H9 (cell line): ENCODE measurements at regions not wholly inside any gene's neighbourhood (a gene's known extent, or its start where the extent isn't known, plus 50 kb on each side); places are given as distances from the start of the nearest gene placed in this dataset.

Source experiments
- DNase-seq: peaks from one replicate; pipeline ENCODE4 v3.0.0-alpha.2; 2017
- H2AFZ ChIP-seq: one replicate; pipeline ENCODE4 v1.6.1; 2013; ENCODE audit warnings: mild to moderate bottlenecking, low read length, control low read depth, moderate library complexity
- H2AK5ac ChIP-seq: 2 replicates; pipeline ENCODE4 v1.6.1; 2013; ENCODE audit warnings: low read length, control low read depth, mixed read lengths; ENCODE audit not compliant: insufficient read length
- H2BK120ac ChIP-seq: one replicate; pipeline ENCODE4 v1.6.1; 2013; ENCODE audit warnings: low read depth, mild to moderate bottlenecking, low read length, control low read depth, inconsistent platforms; ENCODE audit not compliant: poor library complexity, severe bottlenecking
- H2BK12ac ChIP-seq: 2 replicates; pipeline ENCODE4 v1.6.1; 2013; ENCODE audit warnings: low read length, control low read depth, mixed read lengths, low read depth; ENCODE audit not compliant: insufficient read length
- H2BK15ac ChIP-seq: 2 replicates; pipeline ENCODE4 v1.6.1; 2013; ENCODE audit warnings: low read depth, low read length, control low read depth
- H2BK20ac ChIP-seq: one replicate; pipeline ENCODE4 v1.6.1; 2013; ENCODE audit warnings: low read depth, mild to moderate bottlenecking, low read length, control low read depth, inconsistent platforms; ENCODE audit not compliant: poor library complexity, severe bottlenecking
- H2BK5ac ChIP-seq: 2 replicates; pipeline ENCODE4 v1.6.1; 2013; ENCODE audit warnings: low read length, control low read depth, mixed read lengths; ENCODE audit not compliant: insufficient read length
- H3K14ac ChIP-seq: 2 replicates; pipeline ENCODE4 v1.6.1; 2013; ENCODE audit warnings: low read length, control low read depth; ENCODE audit not compliant: insufficient read depth
- H3K18ac ChIP-seq: 2 replicates; pipeline ENCODE4 v1.6.1; 2013; ENCODE audit warnings: low read depth, mild to moderate bottlenecking, mixed read lengths, low read length, control low read depth; ENCODE audit not compliant: insufficient read length
- H3K23ac ChIP-seq: 2 replicates; pipeline ENCODE4 v1.6.1; 2013; ENCODE audit warnings: low read length, control low read depth, mixed read lengths, low read depth; ENCODE audit not compliant: insufficient read length
- H3K23me2 ChIP-seq: 2 replicates; pipeline ENCODE4 v1.6.1; 2013; ENCODE audit warnings: low read depth, mild to moderate bottlenecking, mixed read lengths, low read length, control low read depth; ENCODE audit not compliant: insufficient read length, poor library complexity, severe bottlenecking
- H3K27ac ChIP-seq: 2 replicates; pipeline ENCODE4 v1.5.1; 2013; ENCODE audit warnings: low read length, control low read depth, mixed read lengths, low read depth; ENCODE audit not compliant: insufficient read length
- H3K27me3 ChIP-seq: 2 replicates; pipeline ENCODE4 v1.6.1; 2013; ENCODE audit warnings: low read length, control low read depth, inconsistent platforms; ENCODE audit not compliant: insufficient read depth
- H3K4ac ChIP-seq: 2 replicates; pipeline ENCODE4 v1.6.1; 2013; ENCODE audit warnings: low read depth, mild to moderate bottlenecking, control low read depth, inconsistent platforms, low read length, moderate library complexity
- H3K4me1 ChIP-seq: 2 replicates; pipeline ENCODE4 v1.6.1; 2013; ENCODE audit warnings: low read length, control low read depth, inconsistent platforms; ENCODE audit not compliant: insufficient read depth
- H3K4me2 ChIP-seq: 2 replicates; pipeline ENCODE4 v1.6.1; 2013; ENCODE audit warnings: low read length, control low read depth, mixed read lengths; ENCODE audit not compliant: insufficient read length, insufficient read depth
- H3K56ac ChIP-seq: 2 replicates; pipeline ENCODE4 v1.6.1; 2013; ENCODE audit warnings: low read depth, mild to moderate bottlenecking, mixed read lengths, low read length, control low read depth; ENCODE audit not compliant: insufficient read length
- H3K79me1 ChIP-seq: 2 replicates; pipeline ENCODE4 v1.6.1; 2013; ENCODE audit warnings: low read depth, mild to moderate bottlenecking, moderate library complexity, low read length, control low read depth, inconsistent platforms; ENCODE audit not compliant: insufficient read depth, poor library complexity, severe bottlenecking
- H3K79me2 ChIP-seq: 2 replicates; pipeline ENCODE4 v1.6.1; 2013; ENCODE audit warnings: low read length, control low read depth, inconsistent platforms; ENCODE audit not compliant: insufficient read depth
- H3K9ac ChIP-seq: 2 replicates; pipeline ENCODE4 v1.6.1; 2013; ENCODE audit warnings: low read length, control low read depth, mixed read lengths; ENCODE audit not compliant: insufficient read length; ENCODE audit errors: extremely low read depth
- H3K9me3 ChIP-seq: one replicate; pipeline ENCODE4 v1.6.1; 2013; ENCODE audit warnings: low read depth, low read length, inconsistent platforms; ENCODE audit not compliant: control insufficient read depth
- H3T11ph ChIP-seq: one replicate; pipeline ENCODE4 v1.6.1; 2013; ENCODE audit warnings: mild to moderate bottlenecking, low read length, control low read depth, inconsistent platforms
- H4K20me1 ChIP-seq: one replicate; pipeline ENCODE4 v1.6.1; 2013; ENCODE audit not compliant: control insufficient read depth, insufficient read length, insufficient read depth
- H4K5ac ChIP-seq: 2 replicates; pipeline ENCODE4 v1.6.1; 2013; ENCODE audit warnings: low read depth, mild to moderate bottlenecking, mixed read lengths, low read length, control low read depth; ENCODE audit not compliant: insufficient read length
- H4K8ac ChIP-seq: replicated peaks from 2 replicates; pipeline ENCODE4 v1.6.1; 2013; ENCODE audit warnings: low read length, control low read depth, mixed read lengths, low read depth; ENCODE audit not compliant: insufficient read length
- H4K91ac ChIP-seq: 2 replicates; pipeline ENCODE4 v1.6.1; 2013; ENCODE audit warnings: low read depth, mild to moderate bottlenecking, moderate library complexity, mixed read lengths, low read length, control low read depth; ENCODE audit not compliant: insufficient read length
- H3K27ac Mint-ChIP-seq, 3 experiments: 2 replicates in 2 of 3; 3 replicates in 1 of 3; pipeline ENCODE4 v1.8.0; 2020 to 2021; ENCODE audit warnings: mixed read lengths in 3 of 3, mild to moderate bottlenecking in 1 of 3, moderate library complexity in 1 of 3
- H3K27me3 Mint-ChIP-seq: 2 replicates; pipeline ENCODE4 v1.8.0; 2021; ENCODE audit warnings: low read depth, mild to moderate bottlenecking, moderate library complexity, mixed read lengths
- H3K36me3 Mint-ChIP-seq, 3 experiments: 2 replicates in 2 of 3; 3 replicates in 1 of 3; pipeline ENCODE4 v1.8.0; 2020 to 2021; ENCODE audit warnings: low read depth in 3 of 3, mixed read lengths in 3 of 3; ENCODE audit not compliant: insufficient read depth in 1 of 3
- H3K4me1 Mint-ChIP-seq, 2 experiments: 2 replicates each; pipeline ENCODE4 v1.8.0; 2020; ENCODE audit warnings: mixed read lengths in 2 of 2
- H3K4me3 Mint-ChIP-seq, 2 experiments: 2 replicates in 1 of 2; 3 replicates in 1 of 2; pipeline ENCODE4 v1.8.0; 2020 to 2021; ENCODE audit warnings: mild to moderate bottlenecking in 2 of 2, mixed read lengths in 2 of 2, moderate library complexity in 1 of 2
- H3K9me3 Mint-ChIP-seq, 2 experiments: 2 replicates in 1 of 2; 3 replicates in 1 of 2; pipeline ENCODE4 v1.8.0; 2020; ENCODE audit warnings: mild to moderate bottlenecking in 2 of 2, mixed read lengths in 2 of 2, moderate library complexity in 1 of 2
- whole genome bisulfite sequencing: extraction: QIAGEN DNeasy Blood & Tissue Kit; methylation state at CpG from one replicate; pipeline ENCODE4 v1.1.7; 2013; ENCODE audit warnings: missing lambda C conversion rate, low lambda C conversion rate, mixed read lengths; ENCODE audit not compliant: insufficient read length; ENCODE audit errors: extremely low coverage; 5-methylcytosine and 5-hydroxymethylcytosine counted together
- TF ChIP-seq, protein P1 (sequence below): fragments of 200-600 bp; sonication (generic); conservative IDR thresholded peaks from 3 replicates; pipeline ENCODE4 v1.8.0; 2021; ENCODE audit warnings: antibody characterized with exemption, mild to moderate bottlenecking

DNA sequence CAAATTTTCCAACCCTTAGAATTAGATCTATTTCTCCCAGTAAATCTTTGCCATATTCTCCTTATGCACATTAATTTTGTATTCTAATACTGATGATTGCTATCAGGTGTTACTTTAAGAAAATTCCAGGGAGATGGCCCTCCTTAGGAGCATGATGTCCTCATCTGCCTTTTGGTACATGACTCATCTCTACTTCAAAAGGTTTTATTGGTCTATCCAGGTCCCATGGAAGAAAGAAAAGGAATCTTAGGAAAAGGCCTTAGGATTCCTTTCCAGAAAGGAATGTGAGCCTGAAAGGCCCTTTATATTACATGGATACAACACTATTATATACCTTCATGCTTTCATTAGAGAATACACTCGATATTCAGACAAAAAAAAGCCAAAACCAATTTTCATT is 968.2 kb downstream of the STIM2 start:
- H3K9me3 ChIP-seq, result no peaks in the 10 kb centered on the region
- no peak overlapping the region for H2BK120ac ChIP-seq
- H4K20me1 ChIP-seq, result no peaks in the 10 kb centered on the region
- no peaks in the 10 kb centered on the region for H3K4me1 Mint-ChIP-seq
- no peaks in the 10 kb centered on the region for H3K9me3 Mint-ChIP-seq
- H2AFZ ChIP-seq, result no peak overlapping the region
- no peaks in the 10 kb centered on the region for H3K23me2 ChIP-seq
- H2BK15ac ChIP-seq, result no peak overlapping the region
- H4K8ac ChIP-seq, result no peak overlapping the region
- H3K14ac ChIP-seq, result no peak overlapping the region
- no peak overlapping the region for H3K27ac Mint-ChIP-seq
- no peak for DNase-seq
- no peak overlapping the region for H3K4me2 ChIP-seq
- no peaks in the 10 kb centered on the region for H3K27me3 ChIP-seq
- H4K5ac ChIP-seq, result no peak overlapping the region
- no peak overlapping the region for H2BK20ac ChIP-seq
- WGBS, result no CpG with 5 or more reads among the region's 1 CpG
- TF ChIP-seq, protein P1, sequence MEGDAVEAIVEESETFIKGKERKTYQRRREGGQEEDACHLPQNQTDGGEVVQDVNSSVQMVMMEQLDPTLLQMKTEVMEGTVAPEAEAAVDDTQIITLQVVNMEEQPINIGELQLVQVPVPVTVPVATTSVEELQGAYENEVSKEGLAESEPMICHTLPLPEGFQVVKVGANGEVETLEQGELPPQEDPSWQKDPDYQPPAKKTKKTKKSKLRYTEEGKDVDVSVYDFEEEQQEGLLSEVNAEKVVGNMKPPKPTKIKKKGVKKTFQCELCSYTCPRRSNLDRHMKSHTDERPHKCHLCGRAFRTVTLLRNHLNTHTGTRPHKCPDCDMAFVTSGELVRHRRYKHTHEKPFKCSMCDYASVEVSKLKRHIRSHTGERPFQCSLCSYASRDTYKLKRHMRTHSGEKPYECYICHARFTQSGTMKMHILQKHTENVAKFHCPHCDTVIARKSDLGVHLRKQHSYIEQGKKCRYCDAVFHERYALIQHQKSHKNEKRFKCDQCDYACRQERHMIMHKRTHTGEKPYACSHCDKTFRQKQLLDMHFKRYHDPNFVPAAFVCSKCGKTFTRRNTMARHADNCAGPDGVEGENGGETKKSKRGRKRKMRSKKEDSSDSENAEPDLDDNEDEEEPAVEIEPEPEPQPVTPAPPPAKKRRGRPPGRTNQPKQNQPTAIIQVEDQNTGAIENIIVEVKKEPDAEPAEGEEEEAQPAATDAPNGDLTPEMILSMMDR, result no peak
- no peaks in the 10 kb centered on the region for H3K79me2 ChIP-seq
- H2BK12ac ChIP-seq, result no peak overlapping the region
- H3K56ac ChIP-seq, result no peak overlapping the region
- H3K4ac ChIP-seq, result no peak overlapping the region
- no peak overlapping the region for H3K9ac ChIP-seq
- no peak overlapping the region for H3K27ac ChIP-seq
- no peak overlapping the region for H2AK5ac ChIP-seq
- no peaks in the 10 kb centered on the region for H3K4me1 ChIP-seq
- H3K4me3 Mint-ChIP-seq, result no peak overlapping the region
- no peak overlapping the region for H3K23ac ChIP-seq
- H3K27me3 Mint-ChIP-seq, result no peaks in the 10 kb centered on the region
- H2BK5ac ChIP-seq, result no peak overlapping the region
- no peak overlapping the region for H4K91ac ChIP-seq
- no peaks in the 10 kb centered on the region; a peak in 1 of 7 replicates for H3K36me3 Mint-ChIP-seq
- no peaks in the 10 kb centered on the region for H3K79me1 ChIP-seq
- H3K18ac ChIP-seq, result no peak overlapping the region
- no peak overlapping the region for H3T11ph ChIP-seq
